Astrocyte of the spinal cord (primary cell): ENCODE measurements at regions not wholly inside any gene's neighbourhood (a gene's known extent, or its start where the extent isn't known, plus 50 kb on each side); places are given as distances from the start of the nearest gene placed in this dataset.

Experiments used
- DNase-seq: peaks from one replicate; pipeline ENCODE4 v3.0.0; 2011; ENCODE audit warnings: low read depth, low spot score
- H3K4me3 ChIP-seq: 2 replicates; pipeline ENCODE4 v1.5.1; 2011; ENCODE audit warnings: low read depth, mild to moderate bottlenecking, low read length, moderate library complexity
- in situ Hi-C: cut with HindIII; loops from 2 replicates; pipeline ENCODE4 v1.10.0; 2017; ENCODE audit warnings: low sequenced_read_pairs
- TF ChIP-seq, protein P1 (sequence below): IDR thresholded peaks from 2 replicates; pipeline ENCODE4 v1.5.1; 2012; ENCODE audit warnings: low read depth, mild to moderate bottlenecking, low read length, inconsistent platforms

DNA sequence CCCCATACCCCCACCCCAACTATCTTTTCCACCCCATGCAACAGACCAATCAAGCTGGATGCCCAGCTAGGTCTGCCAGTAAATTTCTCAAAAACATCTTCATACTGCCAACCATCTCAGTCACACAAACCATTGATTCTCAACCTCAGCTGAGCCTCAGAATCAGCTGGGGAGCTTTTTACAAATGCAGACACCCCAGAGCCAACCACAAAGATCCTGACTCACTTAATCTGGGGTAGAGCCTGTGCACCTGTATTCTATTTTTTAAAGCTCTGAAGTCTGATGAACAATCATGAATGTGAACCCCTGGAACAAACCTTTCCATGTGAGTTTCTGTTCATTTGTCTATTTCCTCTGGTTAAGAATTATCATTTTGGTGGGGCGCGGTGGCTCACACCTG, 66.0 kb downstream of the ZNF281 start:
- no peak for DNase-seq
- no peak overlapping the region for H3K4me3 ChIP-seq
- in situ Hi-C loops: no loop called here
- TF ChIP-seq, protein P1, sequence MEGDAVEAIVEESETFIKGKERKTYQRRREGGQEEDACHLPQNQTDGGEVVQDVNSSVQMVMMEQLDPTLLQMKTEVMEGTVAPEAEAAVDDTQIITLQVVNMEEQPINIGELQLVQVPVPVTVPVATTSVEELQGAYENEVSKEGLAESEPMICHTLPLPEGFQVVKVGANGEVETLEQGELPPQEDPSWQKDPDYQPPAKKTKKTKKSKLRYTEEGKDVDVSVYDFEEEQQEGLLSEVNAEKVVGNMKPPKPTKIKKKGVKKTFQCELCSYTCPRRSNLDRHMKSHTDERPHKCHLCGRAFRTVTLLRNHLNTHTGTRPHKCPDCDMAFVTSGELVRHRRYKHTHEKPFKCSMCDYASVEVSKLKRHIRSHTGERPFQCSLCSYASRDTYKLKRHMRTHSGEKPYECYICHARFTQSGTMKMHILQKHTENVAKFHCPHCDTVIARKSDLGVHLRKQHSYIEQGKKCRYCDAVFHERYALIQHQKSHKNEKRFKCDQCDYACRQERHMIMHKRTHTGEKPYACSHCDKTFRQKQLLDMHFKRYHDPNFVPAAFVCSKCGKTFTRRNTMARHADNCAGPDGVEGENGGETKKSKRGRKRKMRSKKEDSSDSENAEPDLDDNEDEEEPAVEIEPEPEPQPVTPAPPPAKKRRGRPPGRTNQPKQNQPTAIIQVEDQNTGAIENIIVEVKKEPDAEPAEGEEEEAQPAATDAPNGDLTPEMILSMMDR: no peak

DNA sequence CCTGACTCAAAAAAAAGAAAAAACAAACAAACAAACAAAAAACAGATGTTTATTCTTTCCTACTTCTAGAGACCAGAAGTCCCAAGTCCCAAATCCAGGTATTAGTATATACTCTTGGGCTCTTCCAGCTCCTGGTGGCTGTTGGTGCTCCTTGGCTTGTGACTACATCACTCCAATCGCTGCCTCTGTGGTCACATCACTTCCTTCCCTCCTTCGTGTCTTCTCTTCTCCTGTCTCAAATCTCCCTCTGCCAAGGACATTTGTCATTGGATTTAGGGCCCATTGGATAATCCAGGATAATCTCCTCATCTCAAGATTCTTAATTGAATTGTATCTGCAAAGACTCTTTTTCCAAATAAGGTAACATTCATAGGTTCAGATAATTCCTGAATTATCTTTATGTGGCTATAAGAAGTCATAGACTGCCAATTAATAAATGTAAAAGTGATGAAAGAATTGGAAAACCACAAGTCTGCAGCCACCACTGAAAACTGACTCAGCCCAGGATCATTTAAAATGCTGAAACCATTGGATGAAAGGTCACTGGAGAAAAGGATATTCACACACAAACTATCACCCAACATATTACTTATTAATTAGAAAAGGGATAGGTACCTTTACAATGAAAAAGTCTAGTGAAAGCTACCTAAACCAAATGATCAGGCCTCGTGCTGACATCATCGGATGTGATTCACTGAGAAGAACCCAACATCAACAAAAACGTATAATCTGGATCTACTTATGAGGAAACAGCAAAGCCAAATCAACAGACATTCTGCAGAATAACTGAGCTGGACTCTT, 67.1 kb downstream of the ZNF281 start:
- TF ChIP-seq, protein P1: no peak
- H3K4me3 ChIP-seq: no peak overlapping the region
- in situ Hi-C loops: no loop called here

DNA sequence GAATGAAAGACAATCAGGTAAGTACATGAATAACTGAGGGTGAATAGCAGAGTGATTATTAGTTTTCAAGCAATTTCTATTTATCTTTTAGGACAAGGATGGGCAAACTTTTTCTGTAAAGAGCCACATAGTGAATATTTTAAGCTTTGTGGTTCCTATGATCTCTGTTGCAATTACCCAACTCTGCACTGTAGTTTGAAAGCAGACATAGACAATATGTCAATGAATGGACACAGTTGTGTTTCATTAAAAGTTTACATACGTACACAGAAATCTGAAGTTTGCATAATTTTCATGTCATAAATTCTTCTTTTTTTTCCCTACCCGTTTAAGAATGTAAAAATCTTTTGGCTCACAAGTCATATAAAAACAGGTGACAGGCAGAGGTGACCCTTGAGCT, 71.4 kb downstream of the ZNF281 start:
- TF ChIP-seq, protein P1: no peak
- H3K4me3 ChIP-seq: no peak overlapping the region
- in situ Hi-C loops: no loop called here
- no peak for DNase-seq

More for the DNA sequence above, 67.1 kb downstream of the ZNF281 start:
- peak; percentile 63 for DNase-seq

DNA sequence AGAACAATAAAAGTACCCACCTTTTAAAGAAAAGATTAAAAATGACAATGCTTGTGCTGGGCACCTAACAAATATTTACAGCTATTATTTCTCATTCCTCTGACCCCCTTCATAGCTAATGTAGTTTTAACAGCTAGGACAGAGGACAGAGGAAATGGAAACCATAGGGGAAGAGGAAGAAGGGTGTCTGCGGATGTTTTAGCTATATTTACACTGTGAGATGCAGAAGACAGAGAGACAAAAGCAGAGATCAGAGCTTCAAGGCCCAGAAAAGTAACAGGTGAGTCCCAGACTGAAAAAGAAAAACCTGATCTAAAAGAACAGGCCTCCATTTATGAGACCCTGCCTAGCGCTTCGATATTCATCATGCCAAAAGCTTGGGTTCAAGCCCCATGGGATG, 72.0 kb downstream of the ZNF281 start:
- TF ChIP-seq, protein P1: no peak
- in situ Hi-C loops: no loop called here
- H3K4me3 ChIP-seq: no peak overlapping the region
- DNase-seq: no peak

DNA sequence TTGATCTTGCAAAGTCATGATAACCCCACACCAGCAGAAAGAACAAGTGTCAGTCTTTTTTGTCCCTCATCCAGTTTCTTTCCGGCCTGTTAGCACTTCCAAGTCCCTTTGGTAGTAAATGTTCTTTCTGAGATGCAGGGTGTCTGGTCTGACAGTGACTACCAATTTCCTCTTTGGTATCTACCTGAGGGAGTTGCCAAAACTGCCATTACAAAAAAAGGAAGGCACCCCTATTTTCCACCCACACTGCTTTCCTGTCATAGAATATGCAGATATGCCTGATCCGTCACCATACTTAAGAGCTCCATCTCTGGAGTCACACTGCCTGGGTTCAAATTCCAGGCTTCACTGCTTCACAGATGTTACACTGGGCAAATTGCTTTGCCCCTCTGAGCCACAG, 72.4 kb downstream of the ZNF281 start:
- in situ Hi-C loops: no loop called here
- no peak overlapping the region for H3K4me3 ChIP-seq
- no peak for DNase-seq

DNA sequence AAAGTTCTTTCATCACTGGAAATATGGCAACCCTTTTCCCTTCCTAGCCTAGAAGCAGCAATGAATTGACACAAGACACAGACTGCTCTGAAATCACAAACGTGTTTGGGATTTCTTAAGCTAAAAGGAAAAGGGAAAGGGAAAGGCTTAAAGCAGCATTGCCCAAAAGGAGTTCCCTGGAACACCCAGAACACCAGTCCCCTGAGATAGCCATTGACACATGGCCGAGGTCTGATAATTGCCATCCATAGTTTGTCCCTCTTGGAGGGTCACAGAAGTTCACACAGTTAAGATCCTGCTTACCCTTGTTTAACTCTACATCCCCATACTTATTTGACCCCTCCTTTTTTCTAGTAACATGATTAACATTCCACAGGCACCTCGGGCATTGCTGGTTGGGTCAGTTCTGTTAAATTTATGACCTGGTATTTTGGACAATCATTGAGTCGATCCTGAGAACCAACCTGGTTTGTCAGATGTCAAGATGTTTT, 72.9 kb downstream of the ZNF281 start:
- TF ChIP-seq, protein P1: no peak
- DNase-seq: no peak
- H3K4me3 ChIP-seq: no peak overlapping the region
- in situ Hi-C loops: no loop called here

More for the DNA sequence above, 72.4 kb downstream of the ZNF281 start:
- TF ChIP-seq, protein P1: no peak
